ENCODE measurements at regions not wholly inside any gene's neighbourhood (a gene's known extent, or its start where the extent isn't known, plus 50 kb on each side); places are given as distances from the start of the nearest gene placed in this dataset.

- no peak for TF ChIP-seq EP300 (IDR thresholded peaks at IDR 0.05)
- TF ChIP-seq CTCF (IDR thresholded peaks at IDR 0.05): no peak
- no peak for TF ChIP-seq POLR2A (IDR thresholded peaks at IDR 0.05; ENCODE audit: low read depth)
Measured at GRCh38 chr13:73401769-73402168, 343.0 kb downstream of the KLF5 start.

Measured in esophagus muscularis mucosa (tissue), 4 donors.